ENCODE measurements at regions not wholly inside any gene's neighbourhood (a gene's known extent, or its start where the extent isn't known, plus 50 kb on each side); places are given as distances from the start of the nearest gene placed in this dataset.

DNA sequence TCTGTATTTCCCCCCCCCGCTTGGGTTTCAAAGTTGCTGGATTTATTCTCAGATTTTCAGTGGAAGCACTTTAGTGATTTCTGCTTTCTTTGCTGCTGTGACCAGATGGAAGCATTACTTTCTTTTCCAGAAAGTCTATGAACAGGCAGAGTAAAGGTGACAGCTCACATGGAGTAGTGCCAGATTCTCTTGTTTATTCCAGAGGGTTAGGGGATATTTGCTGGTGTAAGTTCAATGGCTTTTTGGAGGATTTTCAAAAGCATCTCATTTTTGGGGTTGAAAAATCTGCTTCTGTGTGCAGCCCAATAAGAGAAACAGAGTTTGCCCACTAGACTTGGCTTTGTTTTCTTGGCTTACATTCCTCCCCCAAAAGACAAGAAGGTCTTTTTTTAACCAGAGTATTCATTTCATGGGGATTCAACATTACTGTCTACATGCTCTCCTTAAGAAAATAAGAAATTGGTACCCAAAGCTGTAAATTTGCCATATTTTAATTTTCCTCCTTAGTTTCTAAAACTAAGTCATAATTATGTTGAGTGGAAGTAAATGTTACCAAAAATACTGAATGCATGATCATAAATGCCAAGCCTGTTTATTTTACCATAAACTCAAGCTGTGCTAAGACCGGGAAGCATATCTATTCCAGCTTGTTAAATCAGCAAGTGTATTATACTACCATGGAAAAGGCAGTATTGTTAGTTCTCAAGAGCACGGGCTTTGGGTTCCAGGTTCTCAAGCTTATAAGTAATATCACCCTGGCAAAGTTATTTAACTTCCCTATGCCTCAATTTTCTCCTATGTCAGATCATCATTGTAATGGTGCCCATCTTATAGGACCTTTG lies 557.2 kb downstream of the CPS1 start:
- intact Hi-C loops (cut with DNase I) = no loop called here
- ATAC-seq (no peak), DNase-seq (ENCODE audit: missing footprints) (no peak)

DNA sequence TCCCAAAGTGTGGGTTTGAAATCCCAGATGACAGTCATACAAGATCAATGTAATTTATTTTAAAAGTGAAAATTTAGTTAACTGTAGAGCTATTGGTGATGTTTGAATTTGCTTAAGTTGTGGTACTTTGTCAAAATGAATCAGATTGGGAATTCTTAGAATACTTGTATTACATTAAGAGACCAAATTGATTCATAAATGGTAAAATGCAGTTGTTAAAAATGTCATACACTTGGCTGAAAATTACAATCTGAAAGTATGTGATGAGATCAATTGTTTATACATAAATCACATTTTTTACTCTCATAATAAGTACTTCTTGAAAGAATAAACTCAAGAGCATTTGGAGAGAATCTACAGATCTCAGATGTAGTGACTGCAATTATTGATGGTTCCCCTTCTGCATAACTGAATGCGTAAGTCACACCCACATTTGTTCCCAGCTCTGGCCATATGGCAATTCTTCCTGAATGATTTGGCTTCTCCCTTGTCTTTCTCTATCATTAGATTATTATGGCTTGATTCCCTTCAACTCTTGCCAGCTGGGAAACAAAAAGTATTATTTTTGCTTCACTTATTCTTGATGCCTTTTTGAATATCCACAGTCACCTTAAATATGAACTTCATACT lies 558.5 kb downstream of the CPS1 start:
- ATAC-seq (no peak), DNase-seq (ENCODE audit: missing footprints) (no peak)
- intact Hi-C loops (cut with DNase I) = no loop called here

DNA sequence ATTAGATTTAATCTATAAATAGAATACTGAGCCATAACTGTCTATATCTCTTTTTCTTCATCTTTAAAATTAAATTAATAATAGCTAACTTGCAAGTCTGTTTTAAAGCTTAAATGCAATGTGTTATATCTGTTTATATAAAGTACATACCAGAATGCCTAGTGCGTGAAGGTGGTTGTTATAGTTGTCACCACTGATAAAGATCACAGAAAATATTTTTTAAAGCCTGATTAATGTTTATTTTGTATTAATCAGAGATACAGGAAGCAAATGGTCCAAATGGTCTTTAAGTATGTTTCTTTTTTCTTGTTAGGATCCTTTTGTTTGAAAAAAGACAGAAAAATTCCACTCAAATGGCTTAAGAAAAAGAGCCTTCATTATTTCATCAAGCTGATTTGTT lies 560.6 kb downstream of the CPS1 start:
- DNase-seq (ENCODE audit: missing footprints) (no peak), ATAC-seq (no peak)
- intact Hi-C loops (cut with DNase I) = no loop called here

- no peak for DNase-seq (ENCODE audit: missing footprints)
- intact Hi-C loops (cut with DNase I) = no loop called here
- ATAC-seq = no peak
Measured at GRCh38 chr2:211126256-211126655, 569.9 kb downstream of the CPS1 start.

DNA sequence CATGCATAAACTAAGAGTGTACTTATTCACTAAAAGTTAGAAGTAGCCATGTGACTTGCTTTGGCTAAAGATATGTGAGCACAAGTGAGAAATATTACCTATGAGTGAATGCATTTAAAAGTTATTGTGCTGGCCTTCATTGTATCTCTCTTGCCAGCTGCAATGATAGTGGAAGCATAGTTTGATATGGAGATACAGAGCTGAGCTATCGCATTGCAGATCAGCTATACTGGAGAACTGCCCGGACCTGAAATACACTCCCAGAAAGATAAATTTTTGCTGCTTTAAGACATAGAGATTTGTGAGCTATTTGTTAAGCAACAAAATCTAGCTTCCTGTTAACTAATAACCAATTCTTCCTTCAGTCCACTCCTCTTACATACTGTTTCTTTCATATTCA lies 571.1 kb downstream of the CPS1 start:
- intact Hi-C loops (cut with DNase I) = no loop called here
- DNase-seq (ENCODE audit: missing footprints) (no peak), ATAC-seq (no peak)

DNA sequence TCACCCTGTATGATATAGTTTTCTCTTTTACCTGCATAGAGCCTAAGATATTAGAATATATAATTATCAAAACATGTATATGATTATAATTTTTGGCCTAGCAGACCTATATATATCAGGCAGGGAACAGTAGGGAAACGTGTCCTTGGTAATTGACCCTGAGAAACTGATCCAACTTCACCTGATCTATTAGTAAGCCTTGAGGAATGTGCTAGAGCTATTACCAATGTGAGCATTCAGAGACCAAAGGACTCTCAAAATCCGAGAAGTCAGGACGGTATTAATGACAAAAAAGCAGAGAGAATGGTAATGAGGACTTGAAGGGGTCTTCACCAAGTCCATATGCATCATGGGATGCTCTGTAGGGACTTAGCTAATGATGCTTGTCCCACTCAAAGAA lies 571.9 kb downstream of the CPS1 start:
- ATAC-seq (no peak), DNase-seq (ENCODE audit: missing footprints) (no peak)
- intact Hi-C loops (cut with DNase I) = no loop called here

DNA sequence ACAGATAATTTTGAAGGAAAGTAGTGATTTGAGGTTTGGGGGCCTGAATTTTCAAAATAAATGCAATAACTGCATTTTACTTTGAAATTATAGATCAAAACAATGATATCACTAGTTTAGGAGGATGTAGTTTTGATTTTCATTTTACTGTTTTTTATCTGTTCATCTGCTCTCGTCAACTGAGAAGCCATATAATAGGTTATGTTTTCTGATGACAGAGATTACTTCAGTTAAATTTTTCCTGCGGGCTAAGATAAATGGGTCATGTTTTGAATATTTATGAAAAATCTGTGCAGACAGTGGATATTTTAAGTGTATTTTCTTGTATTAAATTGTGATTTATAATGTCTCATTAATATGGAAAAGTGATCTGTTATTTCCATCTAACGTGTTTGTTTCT lies 573.4 kb downstream of the CPS1 start:
- no peak for DNase-seq (ENCODE audit: missing footprints)
- ATAC-seq = no peak
- intact Hi-C loops (cut with DNase I) = no loop called here

GRCh38 chr2:211132046-211132445 lies 575.6 kb downstream of the CPS1 start:
- intact Hi-C loops (cut with DNase I) = no loop called here
- ATAC-seq = no peak
- no peak for DNase-seq (ENCODE audit: missing footprints)

DNA sequence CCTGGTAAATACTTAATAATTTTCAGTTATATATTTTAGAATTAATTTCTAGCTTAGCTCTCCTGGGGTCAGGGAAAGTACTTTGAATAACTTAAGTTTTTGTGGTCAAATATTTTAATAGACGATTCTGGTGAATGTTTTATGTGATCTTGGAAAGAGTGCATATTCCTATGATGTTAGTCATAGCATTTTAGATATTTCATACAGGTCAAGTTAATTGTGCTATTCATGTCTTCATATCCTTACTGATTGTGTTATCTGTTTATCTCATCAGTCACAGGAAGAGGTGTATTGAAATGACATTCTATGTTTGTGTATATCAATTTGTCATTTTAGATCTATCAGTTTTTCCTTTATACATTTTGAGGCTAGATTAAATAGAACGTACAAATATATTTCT lies 576.2 kb downstream of the CPS1 start:
- intact Hi-C loops (cut with DNase I) = no loop called here
- DNase-seq (ENCODE audit: missing footprints) = no peak
- no peak for ATAC-seq

DNA sequence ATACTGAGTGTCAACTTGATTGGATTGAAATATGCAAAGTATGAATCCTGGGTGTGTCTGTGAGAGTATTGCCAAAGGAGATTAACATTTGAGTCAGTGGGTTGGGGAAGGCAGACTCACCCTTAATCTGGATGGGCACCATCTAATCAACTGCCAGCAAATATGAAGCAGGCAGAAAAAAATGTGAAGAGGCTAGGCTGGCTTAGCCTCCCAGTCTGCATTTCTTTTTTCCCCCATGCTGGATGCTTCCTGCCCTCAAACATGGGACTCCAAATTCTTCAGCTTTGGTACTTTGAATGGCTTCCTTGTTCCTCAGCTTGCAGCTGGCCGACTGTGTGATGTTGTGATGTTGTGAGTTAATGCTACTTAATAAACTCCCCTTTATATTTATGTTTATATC lies 577.4 kb downstream of the CPS1 start:
- ATAC-seq = no peak
- DNase-seq (ENCODE audit: missing footprints) = no peak
- intact Hi-C loops (cut with DNase I) = no loop called here

- ATAC-seq = no peak
- intact Hi-C loops (cut with DNase I) = no loop called here
- DNase-seq (ENCODE audit: missing footprints) = no peak
Measured at GRCh38 chr2:211138551-211138950, 582.2 kb downstream of the CPS1 start.

GRCh38 chr2:211141646-211142045 lies 585.2 kb downstream of the CPS1 start:
- ATAC-seq = no peak
- DNase-seq (ENCODE audit: missing footprints) = no peak
- intact Hi-C loops (cut with DNase I) = no loop called here

GRCh38 chr2:211144078-211144477 lies 587.7 kb downstream of the CPS1 start:
- intact Hi-C loops (cut with DNase I) = no loop called here
- DNase-seq (ENCODE audit: missing footprints) = no peak
- ATAC-seq = no peak

- no peak for DNase-seq (ENCODE audit: missing footprints)
- intact Hi-C loops (cut with DNase I) = no loop called here
- ATAC-seq = no peak
Measured at GRCh38 chr2:211144974-211145665, 588.7 kb downstream of the CPS1 start.

GRCh38 chr2:211149731-211150130 lies 593.3 kb downstream of the CPS1 start:
- ATAC-seq (no peak), DNase-seq (ENCODE audit: missing footprints) (no peak)
- intact Hi-C loops (cut with DNase I) = no loop called here

DNA sequence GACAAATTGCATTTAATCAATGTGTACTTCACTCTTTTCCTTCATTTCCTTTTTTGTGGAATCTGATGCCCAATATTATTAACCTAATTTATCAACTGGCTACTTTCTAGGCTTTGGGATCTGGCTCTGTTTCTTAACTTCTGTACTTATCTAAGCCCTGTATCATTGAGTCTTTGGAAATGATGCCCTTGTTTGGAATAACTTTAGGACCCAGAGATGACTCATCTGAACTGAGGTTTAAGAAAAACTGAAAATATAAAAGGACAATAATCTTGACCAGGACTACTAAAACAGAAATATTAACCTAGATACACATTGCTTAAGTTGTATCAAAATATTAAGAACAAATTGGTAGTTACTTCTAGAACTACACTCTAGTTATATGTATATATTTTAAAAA lies 600.8 kb downstream of the CPS1 start:
- ATAC-seq = no peak
- no peak for DNase-seq (ENCODE audit: missing footprints)
- intact Hi-C loops (cut with DNase I) = loop anchor here (5.0 kb wide), 1 partner anchor 540 kb away; no protein-coding TSS in a partner anchor

- DNase-seq (ENCODE audit: missing footprints) (peak; percentile 75), ATAC-seq (peak; percentile 59)
- intact Hi-C loops (cut with DNase I) = loop anchor here (5.0 kb wide), 1 partner anchor 541 kb away; no protein-coding TSS in a partner anchor
Measured at GRCh38 chr2:211157856-211158463, 601.6 kb downstream of the CPS1 start.

DNA sequence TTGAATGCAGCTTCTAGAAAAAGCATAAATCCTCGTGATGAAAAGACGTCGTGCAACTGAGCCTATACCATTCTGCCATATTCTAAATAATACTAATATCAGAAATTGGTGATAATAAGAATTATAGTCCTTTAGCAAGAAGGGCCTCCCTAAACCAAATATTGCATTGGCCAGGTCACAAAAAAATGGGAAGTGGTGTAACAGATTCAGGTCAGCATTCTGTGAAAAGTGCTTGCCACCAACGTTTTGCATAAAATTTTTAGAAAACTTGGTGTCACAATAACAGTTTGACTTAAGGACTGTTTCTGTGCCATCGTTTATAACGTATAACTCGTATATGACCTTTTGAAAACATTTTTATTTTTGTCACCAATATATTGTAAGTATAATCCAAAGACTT lies 603.6 kb downstream of the CPS1 start:
- intact Hi-C loops (cut with DNase I) = loop anchor here (5.0 kb wide), 1 partner anchor 543 kb away; no protein-coding TSS in a partner anchor
- DNase-seq (ENCODE audit: missing footprints) (no peak), ATAC-seq (no peak)

DNA sequence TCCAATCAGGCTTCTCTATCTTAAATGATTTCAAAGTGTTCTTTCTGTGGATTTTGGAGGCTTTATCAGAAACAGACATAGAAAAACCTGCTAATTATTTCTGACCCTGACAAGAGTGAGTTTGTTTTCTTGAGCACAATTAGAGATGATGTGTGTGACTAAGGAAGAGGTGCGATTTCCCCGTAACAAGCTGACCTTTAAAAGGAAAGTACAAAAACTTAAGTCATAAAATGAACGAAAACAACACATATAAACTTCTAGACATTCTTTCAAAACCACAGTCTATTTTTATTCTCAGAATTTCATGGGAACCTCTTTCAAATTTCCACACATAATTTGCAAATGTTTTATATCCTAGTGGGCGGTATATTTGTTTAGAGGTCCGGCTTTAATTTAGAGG lies 604.8 kb downstream of the CPS1 start:
- DNase-seq (ENCODE audit: missing footprints) = no peak
- no peak for ATAC-seq
- intact Hi-C loops (cut with DNase I) = no loop called here

DNA sequence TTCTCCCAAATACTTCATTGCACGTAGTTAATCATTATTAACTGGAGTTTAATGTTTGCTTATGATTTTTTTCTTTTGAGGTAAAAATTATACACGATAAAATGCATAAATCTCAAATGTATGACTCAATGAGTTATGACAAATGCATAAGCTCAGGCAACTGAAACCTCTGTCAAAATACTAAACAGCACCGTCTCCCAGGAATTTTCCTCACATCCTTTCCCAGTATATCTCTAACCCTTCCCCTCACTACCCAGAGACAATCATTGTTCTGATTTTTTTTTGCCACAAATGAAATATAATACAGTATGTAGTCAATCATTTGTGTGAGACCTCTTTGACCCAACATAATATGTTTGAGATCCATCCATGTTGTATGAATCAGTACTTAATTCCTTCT lies 606.5 kb downstream of the CPS1 start:
- no peak for ATAC-seq
- intact Hi-C loops (cut with DNase I) = no loop called here

More for the DNA sequence above, 606.5 kb downstream of the CPS1 start:
- DNase-seq (ENCODE audit: missing footprints) = no peak
